ENCODE measurements at regions not wholly inside any gene's neighbourhood (a gene's known extent, or its start where the extent isn't known, plus 50 kb on each side); places are given as distances from the start of the nearest gene placed in this dataset.

GRCh38 chr3:178907081-178907480, 164.5 kb downstream of the ZMAT3 start:
- TF ChIP-seq, protein P1, sequence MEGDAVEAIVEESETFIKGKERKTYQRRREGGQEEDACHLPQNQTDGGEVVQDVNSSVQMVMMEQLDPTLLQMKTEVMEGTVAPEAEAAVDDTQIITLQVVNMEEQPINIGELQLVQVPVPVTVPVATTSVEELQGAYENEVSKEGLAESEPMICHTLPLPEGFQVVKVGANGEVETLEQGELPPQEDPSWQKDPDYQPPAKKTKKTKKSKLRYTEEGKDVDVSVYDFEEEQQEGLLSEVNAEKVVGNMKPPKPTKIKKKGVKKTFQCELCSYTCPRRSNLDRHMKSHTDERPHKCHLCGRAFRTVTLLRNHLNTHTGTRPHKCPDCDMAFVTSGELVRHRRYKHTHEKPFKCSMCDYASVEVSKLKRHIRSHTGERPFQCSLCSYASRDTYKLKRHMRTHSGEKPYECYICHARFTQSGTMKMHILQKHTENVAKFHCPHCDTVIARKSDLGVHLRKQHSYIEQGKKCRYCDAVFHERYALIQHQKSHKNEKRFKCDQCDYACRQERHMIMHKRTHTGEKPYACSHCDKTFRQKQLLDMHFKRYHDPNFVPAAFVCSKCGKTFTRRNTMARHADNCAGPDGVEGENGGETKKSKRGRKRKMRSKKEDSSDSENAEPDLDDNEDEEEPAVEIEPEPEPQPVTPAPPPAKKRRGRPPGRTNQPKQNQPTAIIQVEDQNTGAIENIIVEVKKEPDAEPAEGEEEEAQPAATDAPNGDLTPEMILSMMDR (IDR thresholded peaks at IDR 0.05; ENCODE audit: control insufficient read depth, insufficient read depth, low read depth, low read length, missing control alignments) = no peak
- no peak for DNase-seq (ENCODE audit: low read depth)
- H3K4me3 ChIP-seq (ENCODE audit: control insufficient read depth, low read depth, low read length) = no peak overlapping the region

- DNase-seq (ENCODE audit: low read depth) = no peak
- TF ChIP-seq, protein P1 (IDR thresholded peaks at IDR 0.05; ENCODE audit: control insufficient read depth, insufficient read depth, low read depth, low read length, missing control alignments) = no peak
- no peak overlapping the region for H3K4me3 ChIP-seq (ENCODE audit: control insufficient read depth, low read depth, low read length)
Observed at GRCh38 chr3:178901204-178901603, 170.4 kb downstream of the ZMAT3 start.

DNA sequence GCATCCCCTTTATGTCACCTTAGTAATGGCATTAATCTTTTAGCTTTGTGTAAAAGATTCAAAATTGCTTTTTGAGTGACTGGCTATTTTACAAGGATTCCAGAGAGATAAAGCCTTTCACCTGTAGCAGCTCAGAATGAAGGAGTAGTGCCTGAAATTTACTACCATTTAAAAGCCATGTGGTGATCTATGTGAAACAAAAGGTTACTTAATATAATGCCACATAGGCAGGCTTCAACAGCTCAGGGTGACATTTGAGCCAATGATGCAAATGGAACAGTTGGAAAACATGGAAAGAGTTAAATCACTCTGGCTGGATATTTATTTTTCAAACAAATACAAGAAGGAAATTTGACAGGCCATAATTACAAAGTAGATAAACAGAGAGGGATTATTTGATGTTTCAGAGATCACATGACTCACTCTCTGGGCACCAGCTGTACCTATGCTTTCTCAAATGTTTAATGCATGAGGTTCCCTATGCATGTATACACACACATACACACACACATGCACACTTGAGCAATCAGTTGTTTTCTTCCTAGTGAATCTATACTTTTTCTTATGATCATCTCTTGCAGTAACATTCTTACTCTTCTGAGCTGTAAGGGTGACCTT, 171.5 kb downstream of the ZMAT3 start:
- DNase-seq (ENCODE audit: low read depth) = no peak
- no peak overlapping the region for H3K4me3 ChIP-seq (ENCODE audit: control insufficient read depth, low read depth, low read length)
- TF ChIP-seq, protein P1 (IDR thresholded peaks at IDR 0.05; ENCODE audit: control insufficient read depth, insufficient read depth, low read depth, low read length, missing control alignments) = no peak

DNA sequence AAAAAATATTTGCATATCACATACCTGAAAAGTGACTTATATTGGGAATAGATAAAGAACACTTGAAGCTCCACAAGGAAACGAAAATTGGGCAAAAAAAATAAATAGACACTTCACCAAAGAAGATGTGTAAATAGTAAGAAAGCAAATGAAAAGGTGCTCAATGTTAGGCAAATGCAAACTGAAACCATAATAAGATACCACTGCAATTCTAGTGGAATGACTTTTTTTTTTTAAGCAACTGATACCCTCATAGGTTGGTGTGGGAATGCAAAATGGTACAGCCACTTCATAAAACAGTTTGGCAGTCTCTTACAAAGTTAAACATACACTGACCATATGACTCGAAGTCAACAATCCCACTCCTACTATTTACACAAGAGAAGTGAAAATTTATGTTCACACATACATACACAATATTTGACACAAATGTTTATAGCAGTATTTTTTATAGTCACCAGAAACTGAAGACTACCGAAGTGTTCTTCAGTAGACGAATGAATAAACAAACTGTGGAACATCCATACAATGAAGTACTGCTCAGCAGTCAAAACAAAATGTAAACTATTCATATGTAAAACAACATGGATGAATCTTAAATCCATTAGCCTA, 176.3 kb downstream of the ZMAT3 start:
- TF ChIP-seq, protein P1 (IDR thresholded peaks at IDR 0.05; ENCODE audit: control insufficient read depth, insufficient read depth, low read depth, low read length, missing control alignments) = no peak
- no peak overlapping the region for H3K4me3 ChIP-seq (ENCODE audit: control insufficient read depth, low read depth, low read length)
- no peak for DNase-seq (ENCODE audit: low read depth)
